Parathyroid adenoma (tissue), 2 donors: ENCODE measurements at regions not wholly inside any gene's neighbourhood (a gene's known extent, or its start where the extent isn't known, plus 50 kb on each side); places are given as distances from the start of the nearest gene placed in this dataset.
"Not testable (repeated sequence)": the region's sequence is repeated elsewhere in the genome, so short reads cannot be mapped to it uniquely, and the experiment has no call there.

Experiments
- H2AFZ ChIP-seq: fragments of 300-600 bp; sonication (generic); one replicate; pipeline ENCODE4 v1.7.0; 2017; ENCODE audit warnings: antibody characterized with exemption, mild to moderate bottlenecking
- H3K27ac ChIP-seq: fragments of 300-600 bp; sonication (generic); one replicate; pipeline ENCODE4 v1.7.0; 2017
- H3K27me3 ChIP-seq: fragments of 300-600 bp; sonication (generic); one replicate; pipeline ENCODE4 v1.7.0; 2017; ENCODE audit warnings: low read length; ENCODE audit not compliant: control insufficient read depth, insufficient read depth
- H3K36me3 ChIP-seq: fragments of 300-600 bp; sonication (generic); one replicate; pipeline ENCODE4 v1.7.0; 2017; ENCODE audit warnings: low read length; ENCODE audit not compliant: control insufficient read depth, insufficient read depth
- H3K4me1 ChIP-seq: fragments of 300-600 bp; sonication (generic); one replicate; pipeline ENCODE4 v1.7.0; 2017; ENCODE audit warnings: control low read depth
- H3K4me2 ChIP-seq: fragments of 300-600 bp; sonication (generic); one replicate; pipeline ENCODE4 v1.7.0; 2017; ENCODE audit warnings: low read length
- H3K4me3 ChIP-seq: fragments of 300-600 bp; sonication (generic); one replicate; pipeline ENCODE4 v1.7.0; 2017; ENCODE audit warnings: low read depth, low read length
- H3K79me2 ChIP-seq: fragments of 300-600 bp; sonication (generic); one replicate; pipeline ENCODE4 v1.7.0; 2017; ENCODE audit warnings: control low read depth
- H3K9ac ChIP-seq: fragments of 300-600 bp; sonication (generic); one replicate; pipeline ENCODE4 v1.7.0; 2017; ENCODE audit warnings: mild to moderate bottlenecking
- H3K9me3 ChIP-seq: fragments of 300-600 bp; sonication (generic); one replicate; pipeline ENCODE4 v1.7.0; 2017; ENCODE audit warnings: low read length; ENCODE audit not compliant: control insufficient read depth
- CTCF ChIP-seq: fragments of 300-600 bp; sonication (generic); IDR thresholded peaks from one replicate; pipeline ENCODE4 v1.7.0; 2017; ENCODE audit warnings: antibody characterized with exemption, mild to moderate bottlenecking
- donor health status: primary hyperparathyroidism.

- H3K9me3 ChIP-seq = no peaks in the 10 kb centered on the region
- TF ChIP-seq CTCF = no peak
- H3K27ac ChIP-seq = no peak overlapping the region
- no peaks in the 10 kb centered on the region for H3K27me3 ChIP-seq
- no peaks in the 10 kb centered on the region for H3K79me2 ChIP-seq
- no peaks in the 10 kb centered on the region for H3K36me3 ChIP-seq
- no peak overlapping the region for H3K4me2 ChIP-seq
- H2AFZ ChIP-seq = no peak overlapping the region
- H3K4me1 ChIP-seq = no peaks in the 10 kb centered on the region
- H3K9ac ChIP-seq = no peak overlapping the region
- H3K4me3 ChIP-seq = no peak overlapping the region
These were observed 123.6 kb upstream of the CCNH start for GRCh38 chr5:87536365-87536764.

DNA sequence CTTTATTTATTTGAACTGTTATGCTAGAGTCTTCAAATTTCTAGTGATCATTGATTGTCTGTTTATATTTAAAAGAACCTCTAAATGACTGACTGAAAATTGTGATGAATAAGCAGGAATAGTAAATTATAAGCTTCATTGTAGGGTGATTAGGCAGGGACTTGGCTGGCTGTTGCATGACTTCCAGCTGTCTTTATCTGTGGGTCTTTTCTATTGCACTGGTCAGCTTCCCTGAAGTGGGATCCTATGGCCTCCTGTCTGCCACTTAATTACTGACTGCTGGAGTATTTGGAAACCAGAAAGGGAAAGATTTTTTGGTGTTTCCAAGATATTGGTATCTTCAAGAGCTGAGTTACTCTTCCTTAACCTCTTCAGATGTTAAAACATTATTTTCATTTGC lies 123.0 kb upstream of the CCNH start:
- H3K27ac ChIP-seq = no peak overlapping the region
- no peaks in the 10 kb centered on the region for H3K36me3 ChIP-seq
- no peaks in the 10 kb centered on the region for H3K9me3 ChIP-seq
- no peak overlapping the region for H3K4me3 ChIP-seq
- no peaks in the 10 kb centered on the region for H3K79me2 ChIP-seq
- no peak for TF ChIP-seq CTCF
- no peaks in the 10 kb centered on the region for H3K27me3 ChIP-seq
- no peaks in the 10 kb centered on the region for H3K4me1 ChIP-seq
- H3K4me2 ChIP-seq = no peak overlapping the region
- H2AFZ ChIP-seq = no peak overlapping the region
- H3K9ac ChIP-seq = no peak overlapping the region

DNA sequence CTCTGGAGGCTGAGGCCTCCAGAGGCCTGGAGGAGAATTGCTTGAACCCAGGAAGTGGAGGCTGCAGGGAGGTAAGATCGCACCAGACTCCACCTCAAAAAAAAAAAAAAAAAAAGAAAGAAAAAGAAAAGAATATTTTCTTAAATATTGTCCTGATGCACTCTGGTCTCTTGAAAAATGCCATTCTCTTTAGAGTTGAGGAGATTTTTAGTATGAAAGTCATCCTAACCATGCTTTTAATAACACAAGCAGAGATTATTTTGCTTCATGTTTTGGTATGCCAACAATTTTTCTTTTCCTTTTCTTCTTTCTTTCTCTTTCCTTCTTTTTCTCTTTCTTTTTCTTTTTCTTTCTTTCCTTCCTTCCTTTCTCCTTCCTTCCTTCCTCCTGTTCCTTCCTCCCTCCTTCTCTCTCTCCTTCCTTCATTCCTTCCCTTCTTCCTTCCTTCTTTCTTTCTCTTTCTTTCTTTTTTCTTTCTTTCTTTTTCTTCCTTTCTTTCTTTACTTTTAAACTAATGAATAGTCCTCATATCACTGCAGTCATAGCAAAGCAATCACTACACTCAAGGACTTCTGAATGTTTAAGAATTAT lies 116.9 kb upstream of the CCNH start:
- H3K4me1 ChIP-seq = no peaks in the 10 kb centered on the region
- no peak overlapping the region for H3K4me3 ChIP-seq
- H3K4me2 ChIP-seq = no peak overlapping the region
- no peak overlapping the region for H2AFZ ChIP-seq
- H3K9me3 ChIP-seq = no peaks in the 10 kb centered on the region
- TF ChIP-seq CTCF = no peak
- no peak overlapping the region for H3K9ac ChIP-seq
- H3K36me3 ChIP-seq = no peaks in the 10 kb centered on the region
- no peak overlapping the region for H3K27ac ChIP-seq
- no peaks in the 10 kb centered on the region for H3K27me3 ChIP-seq
- H3K79me2 ChIP-seq = no peaks in the 10 kb centered on the region

DNA sequence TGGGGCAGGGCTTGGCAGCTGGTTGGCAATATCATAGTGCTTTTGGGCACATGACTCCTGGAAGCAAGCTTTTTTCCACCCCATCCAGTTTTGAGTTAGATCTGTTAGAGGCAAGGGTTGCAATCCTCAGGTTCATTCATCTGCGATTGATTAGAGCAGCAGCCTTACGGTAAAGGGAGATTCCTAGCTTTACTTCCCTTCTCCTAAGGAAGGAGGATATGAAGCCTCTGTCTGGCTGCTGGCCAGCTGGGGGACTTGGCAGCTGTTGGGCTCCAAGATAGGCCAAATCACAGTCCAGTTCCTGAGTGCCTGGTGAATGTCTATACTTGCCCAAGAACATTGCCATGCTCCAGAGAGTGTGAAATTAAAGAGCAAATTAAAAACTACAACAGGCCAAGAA lies 113.4 kb upstream of the CCNH start:
- H3K27ac ChIP-seq = no peak overlapping the region
- no peak overlapping the region for H2AFZ ChIP-seq
- H3K4me1 ChIP-seq = no peaks in the 10 kb centered on the region
- no peaks in the 10 kb centered on the region for H3K36me3 ChIP-seq
- no peaks in the 10 kb centered on the region for H3K27me3 ChIP-seq
- no peak for TF ChIP-seq CTCF
- H3K9me3 ChIP-seq = no peaks in the 10 kb centered on the region
- no peak overlapping the region for H3K9ac ChIP-seq
- no peak overlapping the region for H3K4me2 ChIP-seq
- H3K79me2 ChIP-seq = no peaks in the 10 kb centered on the region
- no peak overlapping the region for H3K4me3 ChIP-seq

GRCh38 chr5:87524217-87524616 lies 111.5 kb upstream of the CCNH start:
- Histone ChIP-seq H3K9me3 (no peaks in the 10 kb centered on the region), H3K27ac (no peak overlapping the region), H3K4me1 (no peaks in the 10 kb centered on the region), H3K4me2 (no peak overlapping the region), H3K27me3 (no peaks in the 10 kb centered on the region), H2AFZ (no peak overlapping the region), H3K9ac (no peak overlapping the region), H3K79me2 (no peaks in the 10 kb centered on the region), H3K4me3 (no peak overlapping the region), H3K36me3 (no peaks in the 10 kb centered on the region)
- TF ChIP-seq CTCF = no peak

DNA sequence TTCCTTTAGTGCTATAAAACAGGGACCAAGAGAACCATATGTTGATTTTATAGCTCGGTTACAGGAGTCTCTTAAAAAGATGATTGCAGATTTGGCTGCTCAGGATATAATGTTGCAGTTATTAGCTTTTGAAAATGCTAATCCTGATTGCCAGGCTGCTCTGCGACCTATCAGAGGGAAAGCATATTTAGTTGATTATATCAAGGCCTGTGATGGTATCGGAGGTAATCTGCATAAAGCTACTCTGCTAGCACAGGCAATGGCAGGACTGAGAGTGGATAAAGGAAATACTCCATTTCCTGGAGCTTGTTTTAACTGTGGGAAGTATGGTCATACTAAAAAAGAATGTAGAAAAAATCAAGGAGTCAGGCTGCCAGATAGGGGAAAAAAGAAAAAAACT lies 99.0 kb upstream of the CCNH start:
- H3K4me1 ChIP-seq, H3K36me3 ChIP-seq, H3K4me3 ChIP-seq, H2AFZ ChIP-seq, H3K9me3 ChIP-seq, H3K27ac ChIP-seq, H3K27me3 ChIP-seq, H3K79me2 ChIP-seq, H3K9ac ChIP-seq, H3K4me2 ChIP-seq: not testable (repeated sequence)
